Activated CD8-positive, alpha-beta memory T cell treated with anti-CD3 and anti-CD28 coated beads for 24 hours (primary cell): ENCODE measurements at regions not wholly inside any gene's neighbourhood (a gene's known extent, or its start where the extent isn't known, plus 50 kb on each side); places are given as distances from the start of the nearest gene placed in this dataset.
A peak's percentile ranks its signal among the peaks of the same experiment; 100 is the strongest.
"Not testable (repeated sequence)": the region's sequence is repeated elsewhere in the genome, so short reads cannot be mapped to it uniquely, and the experiment has no call there.

Experiments used
- DNase-seq: peaks from one replicate; pipeline ENCODE4 v3.0.0-alpha.2; 2020

- DNase-seq: no peak
Measured at GRCh38 chr7:39826166-39826565, 123.9 kb upstream of the CDK13 start.

DNA sequence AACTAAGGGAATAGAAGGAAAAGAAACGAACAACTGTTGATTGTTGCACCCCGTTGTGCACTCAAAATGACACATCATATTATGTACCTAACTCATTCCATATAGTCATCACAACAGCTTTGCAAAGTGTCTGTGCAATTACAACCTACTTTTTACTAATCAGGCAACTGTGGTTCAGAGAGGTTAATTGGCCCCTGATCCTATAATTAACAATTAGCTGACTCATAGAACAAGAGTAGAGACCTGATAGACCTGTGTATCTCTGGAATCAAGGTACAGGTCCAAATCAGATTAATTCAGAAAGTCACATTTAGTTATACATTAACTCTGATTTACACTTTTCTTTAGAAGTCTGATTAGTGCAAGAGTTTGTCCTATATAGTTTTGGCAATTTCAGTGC lies 122.5 kb upstream of the CDK13 start:
- no peak for DNase-seq

GRCh38 chr7:39829028-39829427 lies 121.0 kb upstream of the CDK13 start:
- no peak for DNase-seq

DNA sequence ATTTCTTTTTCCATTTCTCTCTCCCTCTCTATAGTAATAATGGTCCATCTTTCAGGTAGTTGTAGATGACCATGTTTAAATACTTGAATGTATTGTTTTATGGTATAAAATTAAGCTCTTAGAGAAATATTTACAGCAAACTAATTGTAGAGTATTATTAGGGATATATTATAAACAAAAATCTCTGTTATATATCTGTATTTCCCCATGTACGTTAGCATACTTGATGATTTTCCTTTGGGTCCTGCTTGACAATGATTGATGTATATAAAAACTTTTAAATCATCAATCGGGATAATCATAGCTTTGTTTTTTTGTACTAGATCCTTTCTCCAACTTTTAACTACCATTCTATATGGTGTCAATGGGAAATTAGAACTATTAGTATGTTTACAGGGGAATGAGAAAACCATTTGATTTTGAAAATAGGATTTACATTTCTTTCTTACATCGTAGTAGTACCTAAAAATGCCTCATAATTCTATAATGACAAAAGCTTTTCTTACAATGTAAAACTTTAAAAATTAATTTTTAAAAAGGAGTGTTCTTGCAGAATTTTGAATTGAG lies 117.5 kb upstream of the CDK13 start:
- no peak for DNase-seq

DNA sequence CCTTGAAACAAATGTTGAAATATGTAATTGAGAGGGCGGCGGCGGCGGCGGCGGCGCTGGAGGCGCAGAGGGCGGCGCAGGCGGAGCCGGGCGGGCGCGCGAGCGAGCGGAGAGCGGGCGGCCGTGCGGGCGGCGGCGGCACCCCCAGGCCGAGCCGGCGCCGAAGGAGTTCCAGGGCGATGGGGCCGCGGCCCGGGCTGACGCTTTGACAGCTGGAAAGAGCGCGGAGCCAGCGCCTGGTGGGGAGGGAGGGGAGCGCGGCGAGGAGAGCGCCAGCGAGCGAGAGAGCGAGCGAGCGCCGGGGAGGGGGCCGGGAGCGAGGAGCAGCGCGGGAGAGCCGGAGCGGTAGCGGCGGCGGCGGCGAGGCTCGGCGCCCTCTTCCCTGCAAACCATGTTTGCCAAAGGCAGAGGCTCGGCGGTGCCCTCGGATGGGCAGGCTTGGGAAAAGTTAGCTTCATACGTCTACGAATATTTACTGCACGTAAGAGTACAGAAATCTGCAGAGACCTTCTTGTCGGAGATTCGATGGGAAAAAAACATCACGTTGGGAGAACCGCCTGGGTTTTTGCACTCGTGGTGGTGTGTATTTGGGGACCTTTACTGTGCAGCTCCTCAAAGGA lies 116.8 kb upstream of the CDK13 start:
- DNase-seq: peak; percentile 67

DNA sequence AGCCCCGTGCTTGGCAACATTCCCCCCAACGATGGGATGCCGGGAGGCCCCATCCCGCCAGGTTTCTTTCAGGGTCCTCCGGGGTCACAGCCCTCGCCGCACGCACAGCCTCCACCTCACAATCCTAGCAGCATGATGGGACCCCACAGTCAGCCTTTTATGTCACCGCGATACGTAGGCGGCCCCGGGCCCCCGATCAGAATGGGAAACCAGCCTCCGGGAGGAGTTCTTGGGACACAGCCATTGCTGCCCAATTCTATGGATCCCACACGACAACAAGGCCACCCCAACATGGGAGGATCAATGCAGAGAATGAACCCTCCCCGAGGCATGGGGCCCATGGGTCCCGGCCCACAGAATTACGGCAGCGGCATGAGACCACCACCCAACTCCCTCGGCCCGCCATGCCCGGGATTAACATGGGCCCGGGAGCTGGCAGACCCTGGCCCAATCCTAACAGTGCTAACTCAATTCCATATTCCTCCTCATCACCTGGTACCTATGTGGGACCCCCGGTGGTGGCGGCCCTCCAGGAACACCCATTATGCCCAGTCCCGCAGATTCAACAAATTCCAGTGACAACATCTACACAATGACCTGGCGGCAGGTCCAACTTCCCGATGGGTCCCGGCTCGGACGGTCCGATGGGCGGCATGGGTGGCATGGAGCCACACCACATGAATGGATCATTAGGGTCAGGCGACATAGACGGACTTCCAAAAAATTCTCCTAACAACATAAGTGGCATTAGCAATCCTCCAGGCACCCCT lies 116.0 kb upstream of the CDK13 start:
- DNase-seq: not testable (repeated sequence)

GRCh38 chr7:39838326-39838725 lies 111.7 kb upstream of the CDK13 start:
- no peak for DNase-seq

GRCh38 chr7:39845006-39845405 lies 105.0 kb upstream of the CDK13 start:
- DNase-seq: no peak

DNA sequence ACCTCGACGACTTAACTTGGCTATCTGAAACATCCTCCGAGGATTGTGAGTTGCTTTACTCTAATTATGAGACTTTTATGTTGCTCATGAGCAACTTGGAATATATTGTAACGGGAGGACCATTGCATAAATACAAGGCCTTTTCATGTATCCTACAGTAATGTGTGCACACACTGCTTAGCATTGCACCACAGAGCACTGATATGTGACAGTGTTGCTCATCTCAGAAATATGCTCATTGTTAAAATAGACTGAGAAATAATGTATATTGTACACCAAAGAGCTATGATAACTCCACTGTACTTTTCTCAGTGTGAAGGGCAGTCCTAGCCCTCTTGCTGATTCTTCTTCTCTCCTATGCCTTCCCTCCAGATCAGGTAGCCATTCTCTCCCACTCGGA lies 102.8 kb upstream of the CDK13 start:
- DNase-seq: no peak

GRCh38 chr7:39851466-39852045 lies 98.5 kb upstream of the CDK13 start:
- no peak for DNase-seq

DNA sequence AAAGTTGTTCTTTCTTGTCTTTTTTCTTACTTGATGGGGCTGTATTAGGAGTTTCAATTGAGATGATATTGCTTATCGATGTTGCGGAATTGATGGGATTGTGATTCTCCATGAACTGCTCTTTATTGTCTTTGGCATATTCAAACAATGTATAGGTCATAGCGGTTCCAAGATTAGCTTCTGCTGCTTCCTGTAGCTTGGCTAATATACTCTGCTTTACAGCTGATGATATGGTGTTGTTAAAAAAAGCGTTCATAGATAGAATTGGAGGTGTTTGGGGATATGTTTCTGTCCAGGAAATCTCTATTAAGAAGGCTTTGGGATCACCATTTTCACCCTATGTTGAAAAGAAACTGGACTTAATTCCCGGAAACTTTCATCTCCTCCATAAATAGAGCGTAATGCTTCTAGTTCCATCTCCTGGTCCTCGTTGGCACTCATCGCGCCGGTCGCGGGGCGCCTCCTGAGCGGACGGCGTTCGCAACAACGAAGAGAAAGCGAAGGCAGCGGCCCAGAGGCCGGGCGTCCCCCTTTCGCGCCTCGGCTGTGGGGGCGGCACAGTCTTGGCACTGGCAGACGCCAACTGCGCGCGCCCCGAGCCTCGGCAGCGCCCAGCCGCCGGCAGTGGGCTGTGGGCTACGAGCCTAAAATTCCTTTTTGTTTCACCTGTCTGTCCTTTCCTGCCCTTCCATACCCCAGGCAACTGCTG lies 95.3 kb upstream of the CDK13 start:
- DNase-seq: not testable (repeated sequence)

DNA sequence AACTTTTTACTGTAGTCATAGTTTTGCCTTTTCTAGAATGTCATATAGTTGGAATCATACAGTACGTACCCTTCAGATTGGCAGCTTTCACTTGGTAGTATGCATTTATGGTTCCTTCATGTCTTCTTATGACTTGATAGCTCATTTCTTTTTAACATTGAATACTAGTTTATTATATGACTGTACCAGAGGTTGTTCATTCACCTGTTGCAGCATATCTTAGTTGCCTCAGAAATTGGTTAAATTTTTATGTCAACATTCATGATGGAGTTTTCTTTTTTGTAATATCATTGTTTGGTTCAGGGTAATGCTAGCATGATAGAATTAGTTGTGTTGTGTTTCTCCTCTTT lies 94.8 kb upstream of the CDK13 start:
- no peak for DNase-seq

- not testable (repeated sequence) for DNase-seq
Measured at GRCh38 chr7:39863675-39864322, 86.3 kb upstream of the CDK13 start.

DNA sequence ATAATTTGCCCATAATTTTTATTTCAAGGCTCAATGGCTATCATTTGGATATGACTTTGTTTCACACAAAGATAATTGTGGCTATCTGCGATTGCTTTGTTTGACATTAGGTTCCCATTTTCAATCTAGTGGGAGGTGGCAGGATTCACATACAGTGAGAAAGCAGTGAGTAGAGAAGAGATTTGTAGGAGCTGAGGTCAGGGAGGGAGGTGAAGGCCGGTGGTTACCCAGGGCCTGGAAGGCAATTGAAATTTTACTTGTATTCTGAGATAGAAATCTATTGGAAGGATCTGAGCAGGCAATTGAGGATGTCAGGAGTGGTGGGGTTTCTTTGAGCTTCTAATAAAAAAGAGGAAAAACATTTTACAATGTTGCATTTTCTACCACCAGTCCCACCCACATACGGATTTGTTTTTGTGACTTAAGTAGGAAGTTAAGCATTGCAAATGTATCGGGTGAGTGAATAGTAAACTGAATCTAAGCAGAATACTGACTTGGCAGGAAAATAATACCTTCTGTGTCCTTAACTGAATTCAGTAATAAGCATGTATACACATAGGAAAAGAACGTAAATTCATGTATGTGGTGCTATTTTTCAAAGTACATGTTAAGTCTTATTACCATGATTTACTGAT lies 80.1 kb upstream of the CDK13 start:
- DNase-seq: not testable (repeated sequence)

- not testable (repeated sequence) for DNase-seq
Measured at GRCh38 chr7:39871610-39872009, 78.4 kb upstream of the CDK13 start.

- DNase-seq: no peak
Measured at GRCh38 chr7:39880556-39880955, 69.5 kb upstream of the CDK13 start.

GRCh38 chr7:39882148-39882784 lies 67.8 kb upstream of the CDK13 start:
- DNase-seq: no peak

DNA sequence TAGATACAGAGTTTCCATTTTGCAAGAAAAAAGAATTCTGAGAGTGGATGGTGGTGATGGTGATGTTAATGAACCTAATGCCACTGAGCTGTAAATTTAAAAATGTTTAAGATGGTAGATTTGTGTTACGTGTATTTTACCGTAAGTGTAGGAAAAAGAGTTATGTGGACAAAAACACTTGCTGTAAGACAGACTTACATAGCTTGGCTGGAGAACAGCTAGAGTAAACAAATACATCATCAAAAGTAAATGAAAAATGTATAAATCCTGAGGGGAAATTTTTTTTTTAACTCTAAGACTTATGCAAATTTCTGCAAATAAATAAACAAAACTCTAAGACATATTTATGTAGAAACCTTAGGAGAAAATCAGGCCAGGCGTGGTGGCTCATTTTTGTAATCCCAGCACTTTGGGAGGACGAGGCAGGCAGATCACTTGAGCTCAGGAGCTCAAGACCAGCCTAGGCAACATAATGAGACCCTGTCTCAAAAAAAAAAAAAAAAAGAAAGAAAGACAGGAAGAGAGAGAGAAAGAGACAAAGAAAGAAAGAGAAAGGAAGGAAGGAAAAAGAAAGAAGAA lies 66.2 kb upstream of the CDK13 start:
- no peak for DNase-seq

DNA sequence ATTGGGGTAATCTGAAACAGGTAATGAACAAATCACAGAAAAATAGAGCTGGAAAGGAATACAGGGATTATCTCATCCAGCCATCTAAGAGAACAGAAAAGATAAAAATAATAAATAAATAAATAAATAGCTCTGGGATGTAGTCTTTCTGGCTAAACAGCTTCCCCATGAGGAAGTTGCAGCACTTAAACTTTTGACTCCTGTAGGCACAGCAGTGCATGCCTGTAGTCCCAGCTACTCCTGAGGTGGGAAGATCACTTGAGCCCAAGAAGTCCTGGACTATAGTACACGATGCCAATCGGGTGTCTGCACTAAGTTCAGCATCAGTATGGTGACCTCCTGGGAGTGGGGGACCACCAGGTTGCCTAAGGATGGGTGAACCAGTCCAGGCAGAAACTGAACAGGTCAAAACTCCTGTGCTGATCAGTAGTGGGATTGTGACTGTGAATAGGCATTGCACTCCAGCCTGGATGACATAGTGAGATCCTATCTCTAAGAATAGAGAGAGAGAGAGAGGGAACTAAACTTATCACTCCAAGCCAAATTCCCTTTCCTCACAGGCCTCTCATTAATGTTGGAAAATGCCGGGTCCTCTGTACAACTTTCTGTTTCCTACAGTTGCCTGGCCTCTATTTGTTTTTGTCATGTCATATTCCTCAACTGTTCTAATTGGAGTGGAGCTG lies 61.7 kb upstream of the CDK13 start:
- no peak for DNase-seq

DNA sequence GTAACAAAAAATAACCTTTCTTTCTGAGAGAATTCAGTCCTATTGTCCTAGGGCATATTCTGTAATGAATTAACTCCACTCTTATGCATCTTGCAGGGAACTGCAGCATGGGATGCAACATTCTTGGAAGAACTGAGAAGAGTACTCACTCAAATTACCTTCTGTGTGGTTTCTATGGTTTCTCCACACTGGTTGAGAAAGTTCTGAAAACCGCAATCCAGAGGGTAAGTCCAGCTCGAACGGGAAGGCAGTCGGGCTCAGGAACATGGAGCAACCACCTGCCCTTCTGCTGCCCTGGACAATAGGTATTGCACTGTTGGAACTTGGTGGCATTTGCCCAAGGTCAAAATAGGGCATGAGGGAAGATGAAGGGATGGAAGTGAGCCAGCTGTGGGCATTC lies 59.6 kb upstream of the CDK13 start:
- DNase-seq: no peak

DNA sequence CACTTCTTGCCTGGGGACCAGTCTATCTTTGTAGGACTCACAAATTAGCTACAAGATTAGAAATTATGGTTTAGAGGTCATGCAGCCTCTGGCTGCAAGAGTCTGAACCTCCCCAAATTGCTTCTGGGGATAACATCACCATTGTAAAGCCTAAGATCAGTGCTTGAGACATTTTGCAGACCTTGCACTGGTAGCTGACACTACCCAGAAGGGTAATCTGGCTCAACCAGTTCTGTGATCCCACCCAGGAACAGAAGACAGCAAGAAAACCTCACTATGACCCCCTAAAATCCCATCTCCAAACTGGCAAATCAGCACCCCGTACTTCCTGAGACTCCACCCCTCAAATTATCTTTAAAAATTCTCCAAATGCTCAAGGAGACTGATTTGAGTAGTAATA lies 58.2 kb upstream of the CDK13 start:
- DNase-seq: no peak
